Lower leg skin (tissue), 3 donors: ENCODE measurements at regions not wholly inside any gene's neighbourhood (a gene's known extent, or its start where the extent isn't known, plus 50 kb on each side); places are given as distances from the start of the nearest gene placed in this dataset.

Source experiments
- POLR2A ChIP-seq, 2 donors: fragments of 450-650 bp; IDR thresholded peaks; one replicate each; pipeline ENCODE4 v1.6.1; 2016 to 2017; ENCODE audit warnings: antibody characterized with exemption in 2 of 2, mild to moderate bottlenecking in 1 of 2, moderate library complexity in 1 of 2
- TF ChIP-seq, protein P1 (sequence below), 3 donors: fragments of 450-650 bp; IDR thresholded peaks; one replicate each; pipeline ENCODE4 v1.5.1; 2016; ENCODE audit warnings: antibody characterized with exemption in 3 of 3, mild to moderate bottlenecking in 3 of 3, moderate library complexity in 2 of 3

DNA sequence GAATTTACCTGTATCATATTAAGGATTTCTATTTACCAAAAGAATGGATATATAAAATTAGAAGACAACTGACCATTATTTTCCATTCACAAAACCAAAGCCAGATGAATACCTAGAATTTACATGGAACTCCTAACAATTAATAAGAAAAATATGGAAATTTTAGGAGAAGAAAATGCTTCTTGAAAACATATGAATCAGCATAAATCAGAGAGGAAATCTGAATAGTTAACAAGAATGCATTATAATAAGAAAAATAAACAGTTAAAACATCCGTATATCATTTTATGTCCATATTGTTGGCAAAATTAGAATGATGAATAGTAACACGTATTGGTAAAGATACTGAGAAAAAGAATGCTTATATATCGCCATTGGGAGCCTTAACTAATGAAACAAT is 505.5 kb downstream of the NEBL start:
- TF ChIP-seq POLR2A (IDR thresholded peaks at IDR 0.05) = no peak
- TF ChIP-seq, protein P1, sequence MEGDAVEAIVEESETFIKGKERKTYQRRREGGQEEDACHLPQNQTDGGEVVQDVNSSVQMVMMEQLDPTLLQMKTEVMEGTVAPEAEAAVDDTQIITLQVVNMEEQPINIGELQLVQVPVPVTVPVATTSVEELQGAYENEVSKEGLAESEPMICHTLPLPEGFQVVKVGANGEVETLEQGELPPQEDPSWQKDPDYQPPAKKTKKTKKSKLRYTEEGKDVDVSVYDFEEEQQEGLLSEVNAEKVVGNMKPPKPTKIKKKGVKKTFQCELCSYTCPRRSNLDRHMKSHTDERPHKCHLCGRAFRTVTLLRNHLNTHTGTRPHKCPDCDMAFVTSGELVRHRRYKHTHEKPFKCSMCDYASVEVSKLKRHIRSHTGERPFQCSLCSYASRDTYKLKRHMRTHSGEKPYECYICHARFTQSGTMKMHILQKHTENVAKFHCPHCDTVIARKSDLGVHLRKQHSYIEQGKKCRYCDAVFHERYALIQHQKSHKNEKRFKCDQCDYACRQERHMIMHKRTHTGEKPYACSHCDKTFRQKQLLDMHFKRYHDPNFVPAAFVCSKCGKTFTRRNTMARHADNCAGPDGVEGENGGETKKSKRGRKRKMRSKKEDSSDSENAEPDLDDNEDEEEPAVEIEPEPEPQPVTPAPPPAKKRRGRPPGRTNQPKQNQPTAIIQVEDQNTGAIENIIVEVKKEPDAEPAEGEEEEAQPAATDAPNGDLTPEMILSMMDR (IDR thresholded peaks at IDR 0.05) = no peak
